H1 (cell line): ENCODE measurements at regions not wholly inside any gene's neighbourhood (a gene's known extent, or its start where the extent isn't known, plus 50 kb on each side); places are given as distances from the start of the nearest gene placed in this dataset.

Source experiments
- CTCF ChIA-PET: fragments of 300-600 bp; sonication (Branson Sonifier 250); formaldehyde crosslinking; loops from one replicate; lab custom pipeline; 2021; ENCODE audit not compliant: partially characterized antibody; lab: Charles Lee
- POLR2A ChIA-PET: fragments of 300-600 bp; sonication (Branson Sonifier 250); formaldehyde crosslinking; loops from one replicate; lab custom pipeline; 2021; ENCODE audit warnings: inconsistent platforms; ENCODE audit not compliant: partially characterized antibody; lab: Charles Lee
- DNase-seq, 2 experiments: peaks; one replicate each; pipeline versions ENCODE4 v3.0.0 to v3.0.0-alpha.2; 2010 to 2022; ENCODE audit warnings: low spot score in 2 of 2, low read depth in 1 of 2, mixed read lengths in 1 of 2
- FAIRE-seq: peaks from 2 replicates; lab custom pipeline; 2011; peaks lifted over from hg19 to GRCh38; lab: Jason Lieb, UNC
- H2AFZ ChIP-seq: 2 replicates; pipeline ENCODE4 v1.8.1; 2012; ENCODE audit warnings: low read length, inconsistent platforms
- H2AK5ac ChIP-seq: 2 replicates; pipeline ENCODE4 v1.6.1; 2013; ENCODE audit warnings: low read depth, low read length
- H2BK120ac ChIP-seq: replicated peaks from 2 replicates; pipeline ENCODE3; 2013; ENCODE audit warnings: low read depth, low read length, inconsistent platforms
- H2BK12ac ChIP-seq: 2 replicates; pipeline ENCODE4 v1.6.1; 2013; ENCODE audit warnings: low read depth, low read length
- H2BK15ac ChIP-seq: 2 replicates; pipeline ENCODE4 v1.6.1; 2013; ENCODE audit warnings: low read length
- H2BK20ac ChIP-seq: 2 replicates; pipeline ENCODE4 v1.6.1; 2013; ENCODE audit warnings: low read length
- H2BK5ac ChIP-seq: 2 replicates; pipeline ENCODE4 v1.6.1; 2013; ENCODE audit warnings: low read depth, low read length
- H3K14ac ChIP-seq: 2 replicates; pipeline ENCODE4 v1.6.1; 2013; ENCODE audit warnings: inconsistent platforms; ENCODE audit not compliant: insufficient read length
- H3K18ac ChIP-seq: 2 replicates; pipeline ENCODE4 v1.6.1; 2013; ENCODE audit warnings: low read length; ENCODE audit errors: extremely low read depth
- H3K23ac ChIP-seq: 2 replicates; pipeline ENCODE4 v1.6.1; 2013; ENCODE audit warnings: inconsistent platforms; ENCODE audit not compliant: insufficient read length
- H3K23me2 ChIP-seq: 2 replicates; pipeline ENCODE4 v1.6.1; 2013; ENCODE audit warnings: low read depth, low read length
- H3K27ac ChIP-seq: 2 replicates; pipeline ENCODE4 v1.6.1; 2011; ENCODE audit warnings: low read depth, low read length, inconsistent platforms
- H3K27me3 ChIP-seq, 4 experiments: replicated peaks in 1 of 4; 1 replicate in 1 of 4; 2 replicates in 3 of 4; pipeline versions ENCODE4 v1.6.1 to v1.8.1; 2011 to 2013; ENCODE audit warnings: low read length in 3 of 4, mild to moderate bottlenecking in 3 of 4, inconsistent platforms in 2 of 4, mixed read lengths in 2 of 4, moderate library complexity in 1 of 4; ENCODE audit not compliant: control insufficient read depth in 3 of 4, insufficient read depth in 3 of 4; ENCODE audit errors: extremely low read depth in 1 of 4
- H3K36me3 ChIP-seq, 4 experiments: 2 replicates each; pipeline versions ENCODE4 v1.6.1 to v1.8.1; 2011 to 2013; ENCODE audit warnings: mild to moderate bottlenecking in 4 of 4, low read length in 3 of 4, moderate library complexity in 2 of 4, control low read depth in 1 of 4, inconsistent platforms in 1 of 4; ENCODE audit not compliant: insufficient read depth in 4 of 4, control insufficient read depth in 2 of 4
- H3K4ac ChIP-seq: replicated peaks from 2 replicates; pipeline ENCODE3; 2013; ENCODE audit warnings: low read length, low read depth, mixed read lengths, inconsistent platforms; ENCODE audit not compliant: insufficient read length
- H3K4me1 ChIP-seq, 4 experiments: replicated peaks in 1 of 4; 1 replicate in 1 of 4; 2 replicates in 3 of 4; pipeline versions ENCODE4 v1.6.1 to v1.8.1; 2011 to 2013; ENCODE audit warnings: low read length in 3 of 4, inconsistent platforms in 2 of 4, mixed read lengths in 1 of 4; ENCODE audit not compliant: insufficient read depth in 4 of 4, control insufficient read depth in 3 of 4
- H3K4me2 ChIP-seq, 2 experiments: 2 replicates each; pipeline versions ENCODE4 v1.6.1 to v1.8.1; 2011 to 2013; ENCODE audit warnings: low read depth in 2 of 2, low read length in 2 of 2, control low read depth in 1 of 2, inconsistent platforms in 1 of 2, mild to moderate bottlenecking in 1 of 2; ENCODE audit not compliant: insufficient read depth in 1 of 2
- H3K4me3 ChIP-seq, 4 experiments: fragments of 200-600, 300-600 bp in 1 of 4; sonication (generic), shearing (Covaris generic), sonication (Bioruptor Twin) in 1 of 4; 2 replicates each; pipeline versions ENCODE4 v1.5.1 to v1.8.1; 2011 to 2016; ENCODE audit warnings: low read length in 4 of 4, low read depth in 3 of 4, control low read depth in 2 of 4, inconsistent platforms in 2 of 4, mild to moderate bottlenecking in 2 of 4, mixed read lengths in 1 of 4, moderate library complexity in 1 of 4; ENCODE audit not compliant: insufficient read depth in 2 of 4; ENCODE audit errors: extremely low read depth in 1 of 4
- H3K56ac ChIP-seq: replicated peaks from 2 replicates; pipeline ENCODE3; 2013; ENCODE audit warnings: low read depth, mild to moderate bottlenecking, mixed read lengths, low read length, inconsistent platforms; ENCODE audit not compliant: insufficient read length
- H3K79me1 ChIP-seq: 2 replicates; pipeline ENCODE4 v1.6.1; 2013; ENCODE audit warnings: low read depth, low read length, control low read depth
- H3K79me2 ChIP-seq, 2 experiments: 2 replicates each; pipeline versions ENCODE4 v1.6.1 to v1.8.1; 2012 to 2013; ENCODE audit warnings: low read length in 2 of 2, mild to moderate bottlenecking in 2 of 2, inconsistent platforms in 1 of 2; ENCODE audit not compliant: insufficient read depth in 2 of 2, control insufficient read depth in 1 of 2
- H3K9ac ChIP-seq, 4 experiments: replicated peaks in 1 of 4; 1 replicate in 1 of 4; 2 replicates in 3 of 4; pipeline versions ENCODE4 v1.6.1 to v1.8.1; 2011 to 2013; ENCODE audit warnings: low read depth in 3 of 4, low read length in 3 of 4, control low read depth in 2 of 4, mild to moderate bottlenecking in 2 of 4, moderate library complexity in 2 of 4, inconsistent platforms in 1 of 4; ENCODE audit errors: extremely low read depth in 1 of 4
- H3K9me3 ChIP-seq, 2 experiments: 2 replicates each; pipeline versions ENCODE4 v1.6.1 to v1.8.1; 2012 to 2013; ENCODE audit warnings: mild to moderate bottlenecking in 2 of 2, moderate library complexity in 2 of 2, control low read depth in 1 of 2, inconsistent platforms in 1 of 2, low read depth in 1 of 2, low read length in 1 of 2, mixed read lengths in 1 of 2; ENCODE audit not compliant: insufficient read depth in 2 of 2
- H4K20me1 ChIP-seq, 2 experiments: replicated peaks in 1 of 2; 2 replicates each; pipeline versions ENCODE3 to v1.8.1; 2011 to 2013; ENCODE audit warnings: inconsistent platforms in 2 of 2, low read length in 2 of 2, mild to moderate bottlenecking in 1 of 2; ENCODE audit not compliant: insufficient read depth in 2 of 2, control insufficient read depth in 1 of 2
- H4K5ac ChIP-seq: 2 replicates; pipeline ENCODE4 v1.6.1; 2013; ENCODE audit warnings: low read length, low read depth, mixed read lengths, inconsistent platforms; ENCODE audit not compliant: insufficient read length
- H4K8ac ChIP-seq: 2 replicates; pipeline ENCODE4 v1.8.0; 2013; ENCODE audit warnings: mild to moderate bottlenecking, moderate library complexity, low read length, inconsistent platforms; ENCODE audit not compliant: insufficient read depth; ENCODE audit errors: extremely low read depth
- H4K91ac ChIP-seq: replicated peaks from 2 replicates; pipeline ENCODE3; 2013; ENCODE audit warnings: low read length, mixed read lengths, inconsistent platforms; ENCODE audit not compliant: insufficient read length
- ASH2L ChIP-seq: fragments of 200-600, 300-600 bp; sonication (generic); IDR thresholded peaks from one replicate; pipeline ENCODE4 v1.7.1; 2017; ENCODE audit warnings: low read length
- BCL11A ChIP-seq, 2 experiments: IDR thresholded peaks; one replicate each; pipeline ENCODE4 v1.6.1; 2011; ENCODE audit warnings: low read depth in 2 of 2, low read length in 2 of 2, mild to moderate bottlenecking in 2 of 2
- CHD1 ChIP-seq: IDR thresholded peaks from 2 replicates; pipeline ENCODE4 v1.6.1; 2012; ENCODE audit warnings: low read depth, low read length, improper control_type of control experiment
- CREB1 ChIP-seq: IDR thresholded peaks from 2 replicates; pipeline ENCODE4 v1.6.1; 2012; ENCODE audit warnings: inconsistent platforms
- EGR1 ChIP-seq: IDR thresholded peaks from 2 replicates; pipeline ENCODE4 v1.6.1; 2011; ENCODE audit warnings: low read depth, low read length, borderline replicate concordance
- EP300 ChIP-seq, 2 experiments: IDR thresholded peaks; 1 replicate in 1 of 2; 2 replicates in 1 of 2; pipeline ENCODE4 v1.6.1; 2011 to 2012; ENCODE audit warnings: low read depth in 2 of 2, low read length in 2 of 2, mild to moderate bottlenecking in 2 of 2, borderline replicate concordance in 1 of 2, inconsistent platforms in 1 of 2, moderate library complexity in 1 of 2
- EZH2 ChIP-seq: fragments of 200-600 bp; sonication (generic); IDR thresholded peaks from 2 replicates; pipeline ENCODE4 v1.7.1; 2012; ENCODE audit warnings: low read depth, mild to moderate bottlenecking, moderate library complexity, low read length, inconsistent platforms; ENCODE audit not compliant: severe bottlenecking
- HDAC2 ChIP-seq, 2 experiments: fragments of 300-600 bp in 1 of 2; sonication (generic) in 1 of 2; IDR thresholded peaks; 2 replicates each; pipeline ENCODE4 v1.6.1; 2011 to 2012; ENCODE audit warnings: low read depth in 2 of 2, low read length in 2 of 2, mild to moderate bottlenecking in 2 of 2, moderate library complexity in 2 of 2, borderline replicate concordance in 1 of 2, inconsistent platforms in 1 of 2
- MAX ChIP-seq: IDR thresholded peaks from 2 replicates; pipeline ENCODE4 v1.6.1; 2012; ENCODE audit warnings: inconsistent platforms
- PHF8 ChIP-seq: fragments of 200-600 bp; sonication (generic); conservative IDR thresholded peaks from 2 replicates; pipeline ENCODE4 v1.7.1; 2012; ENCODE audit warnings: low read depth, mild to moderate bottlenecking, inconsistent platforms, low read length, moderate library complexity
- POLR2A ChIP-seq, 2 experiments: IDR thresholded peaks; 1 replicate in 1 of 2; 2 replicates in 1 of 2; pipeline ENCODE4 v1.6.1; 2011; ENCODE audit warnings: low read depth in 2 of 2, low read length in 2 of 2, mild to moderate bottlenecking in 2 of 2; ENCODE audit errors: control extremely low read depth in 1 of 2
- POLR2AphosphoS5 ChIP-seq: IDR thresholded peaks from 2 replicates; pipeline ENCODE4 v1.6.1; 2011; ENCODE audit warnings: low read depth, low read length
- YY1 ChIP-seq: IDR thresholded peaks from 2 replicates; pipeline ENCODE4 v1.6.1; 2011; ENCODE audit warnings: low read depth, mild to moderate bottlenecking, low read length
- WGBS, 2 experiments: shearing (Covaris generic) in 1 of 2; methylation state at CpG; one replicate each; pipeline versions ENCODE4 v1.1.6 to v1.1.7; 2013 to 2015; ENCODE audit warnings: low lambda C conversion rate in 2 of 2, mixed read lengths in 2 of 2, inconsistent platforms in 1 of 2, low coverage in 1 of 2, missing lambda C conversion rate in 1 of 2; ENCODE audit not compliant: insufficient replicate concordance in 2 of 2, insufficient coverage in 1 of 2, insufficient read length in 1 of 2; ENCODE audit errors: extremely low coverage in 1 of 2, missing lambda C conversion rate in 1 of 2; 5-methylcytosine and 5-hydroxymethylcytosine counted together

GRCh38 chr1:194730304-194730703, 1543.9 kb upstream of the B3GALT2 start:
- Histone ChIP-seq H3K79me2 (no peaks in the 10 kb centered on the region), H2AFZ (no peak overlapping the region), H3K36me3 (no peaks in the 10 kb centered on the region), H3K79me1 (no peaks in the 10 kb centered on the region), H3K14ac (no peak overlapping the region), H3K4me3 (no peak overlapping the region), H3K18ac (no peak overlapping the region), H3K23me2 (no peaks in the 10 kb centered on the region), H3K27ac (no peak overlapping the region), H3K9me3 (no peaks in the 10 kb centered on the region), H2BK120ac (no peak overlapping the region), H2BK20ac (no peak overlapping the region), H4K91ac (no peak overlapping the region), H2BK5ac (no peak overlapping the region), H3K56ac (no peak overlapping the region), H3K23ac (no peak overlapping the region), H3K4me2 (no peak overlapping the region), H2BK15ac (no peak overlapping the region), H3K4me1 (no peaks in the 10 kb centered on the region; a peak in 1 of 7 replicates), H2AK5ac (no peak overlapping the region), H4K8ac (no peak overlapping the region), H3K4ac (no peak overlapping the region), H3K27me3 (no peaks in the 10 kb centered on the region), H4K20me1 (no peaks in the 10 kb centered on the region), H3K9ac (no peak overlapping the region), H4K5ac (no peak overlapping the region), H2BK12ac (no peak overlapping the region)
- ChIA-PET CTCF (no interaction called here), POLR2A (no interaction called here)
- TF ChIP-seq HDAC2 (IDR thresholded peaks at IDR 0.05; ENCODE audit: borderline replicate concordance in 1 of 2, low read depth in 2 of 2, low read length in 2 of 2), result no peak
- no peak for TF ChIP-seq POLR2AphosphoS5
- no peak for TF ChIP-seq MAX
- no peak for TF ChIP-seq EP300 (IDR thresholded peaks at IDR 0.05; ENCODE audit: borderline replicate concordance in 1 of 2, low read depth in 2 of 2, low read length in 2 of 2)
- no peak for TF ChIP-seq YY1
- no peak for TF ChIP-seq CHD1
- no peak for TF ChIP-seq CREB1
- TF ChIP-seq ASH2L, result no peak
- no peak for TF ChIP-seq EGR1
- TF ChIP-seq PHF8, result no peak
- TF ChIP-seq EZH2, result no peak
- no peak for TF ChIP-seq BCL11A (IDR thresholded peaks at IDR 0.05; ENCODE audit: low read depth in 2 of 2, low read length in 2 of 2)
- no peak for TF ChIP-seq POLR2A (IDR thresholded peaks at IDR 0.05; ENCODE audit: control extremely low read depth in 1 of 2, low read depth in 2 of 2, low read length in 2 of 2)
- no peak for FAIRE-seq
- no peak for DNase-seq
- 96% methylated on average over 3 of the region's 3 CpGs; no CpG with 5 or more reads in 1 of the 2 experiments for WGBS, 2 experiments
